K562 (cell line): ENCODE measurements at regions not wholly inside any gene's neighbourhood (a gene's known extent, or its start where the extent isn't known, plus 50 kb on each side); places are given as distances from the start of the nearest gene placed in this dataset.

Source experiments
- DIDO1 ChIP-seq: fragments of 450-650 bp; IDR thresholded peaks from 2 replicates; pipeline ENCODE4 v1.6.1; 2016; ENCODE audit warnings: low read depth, missing biosample characterization, missing genetic modification characterization
- DMBX1 ChIP-seq: fragments of 250-450 bp; sonication (Bioruptor Pico); IDR thresholded peaks from 2 replicates; pipeline ENCODE4 v1.8.0; 2022; ENCODE audit warnings: inconsistent platforms, mild to moderate bottlenecking, moderate library complexity, borderline replicate concordance
- HDAC6 ChIP-seq: IDR thresholded peaks from 2 replicates; pipeline ENCODE4 v1.6.1; 2012; ENCODE audit warnings: low read depth, mild to moderate bottlenecking, control low read depth, inconsistent platforms, low read length, moderate library complexity
- HMG20A ChIP-seq: fragments of 450-650 bp; formaldehyde crosslinking; conservative IDR thresholded peaks from 2 replicates; pipeline ENCODE4 v1.4.0; 2020; ENCODE audit warnings: mild to moderate bottlenecking, mixed read lengths
- MCM2 ChIP-seq: fragments of 450-650 bp; IDR thresholded peaks from 2 replicates; pipeline ENCODE4 v1.6.1; 2017; ENCODE audit warnings: low read depth, mild to moderate bottlenecking
- MCM7 ChIP-seq, 2 experiments: fragments of 450-650 bp; IDR thresholded peaks; 2 replicates each; pipeline ENCODE4 v1.6.1; 2016 to 2018
- POLR2B ChIP-seq: fragments of 450-650 bp; IDR thresholded peaks from 2 replicates; pipeline ENCODE4 v1.6.1; 2018; ENCODE audit warnings: low read depth; ENCODE audit not compliant: partially characterized antibody
- RBM34 ChIP-seq: fragments of 200-400 bp; formaldehyde crosslinking; IDR thresholded peaks from 2 replicates; pipeline ENCODE4 v1.6.1; 2018; ENCODE audit warnings: low read length, borderline replicate concordance; ENCODE audit not compliant: insufficient read depth
- TCF7 ChIP-seq: sonication (generic); IDR thresholded peaks from 2 replicates; pipeline ENCODE4 v1.6.1; 2016; ENCODE audit warnings: antibody characterized with exemption, borderline replicate concordance
- TRIM28 ChIP-seq: fragments of 450-650 bp; IDR thresholded peaks from 2 replicates; pipeline ENCODE4 v1.6.1; 2017
- ZNF384 ChIP-seq: IDR thresholded peaks from 2 replicates; pipeline ENCODE4 v1.6.1; 2012; ENCODE audit warnings: low read depth, low read length, improper control_type of control experiment
- TF ChIP-seq, protein P1 (sequence below): IDR thresholded peaks from 2 replicates; pipeline ENCODE4 v1.6.1; 2014; ENCODE audit warnings: antibody characterized with exemption
- TF ChIP-seq, protein P2 (sequence below): sonication (generic); formaldehyde crosslinking; IDR thresholded peaks from 2 replicates; pipeline ENCODE4 v1.8.0; 2022; ENCODE audit warnings: mild to moderate bottlenecking, low read depth, missing genetic modification reagents
- TF ChIP-seq, protein P3 (sequence below): fragments of 250-450 bp; sonication (Bioruptor Pico); IDR thresholded peaks from 2 replicates; pipeline ENCODE4 v1.8.0; 2021; ENCODE audit warnings: borderline replicate concordance, mild to moderate bottlenecking, moderate library complexity; ENCODE audit not compliant: poor library complexity, severe bottlenecking
- TF ChIP-seq, protein P4 (sequence below): sonication (generic); formaldehyde crosslinking; IDR thresholded peaks from 2 replicates; pipeline ENCODE4 v1.8.0; 2022; ENCODE audit warnings: mild to moderate bottlenecking, missing genetic modification reagents
- TF ChIP-seq, protein P5 (sequence below): fragments of 250-450 bp; sonication (Bioruptor Pico); IDR thresholded peaks from 2 replicates; pipeline ENCODE4 v1.4.0; 2020; ENCODE audit warnings: mild to moderate bottlenecking, moderate library complexity, borderline replicate concordance
- TF ChIP-seq, protein P6 (sequence below): fragments of 450-650 bp; IDR thresholded peaks from 2 replicates; pipeline ENCODE4 v1.6.1; 2018; ENCODE audit warnings: mild to moderate bottlenecking, low read depth; ENCODE audit not compliant: partially characterized antibody

DNA sequence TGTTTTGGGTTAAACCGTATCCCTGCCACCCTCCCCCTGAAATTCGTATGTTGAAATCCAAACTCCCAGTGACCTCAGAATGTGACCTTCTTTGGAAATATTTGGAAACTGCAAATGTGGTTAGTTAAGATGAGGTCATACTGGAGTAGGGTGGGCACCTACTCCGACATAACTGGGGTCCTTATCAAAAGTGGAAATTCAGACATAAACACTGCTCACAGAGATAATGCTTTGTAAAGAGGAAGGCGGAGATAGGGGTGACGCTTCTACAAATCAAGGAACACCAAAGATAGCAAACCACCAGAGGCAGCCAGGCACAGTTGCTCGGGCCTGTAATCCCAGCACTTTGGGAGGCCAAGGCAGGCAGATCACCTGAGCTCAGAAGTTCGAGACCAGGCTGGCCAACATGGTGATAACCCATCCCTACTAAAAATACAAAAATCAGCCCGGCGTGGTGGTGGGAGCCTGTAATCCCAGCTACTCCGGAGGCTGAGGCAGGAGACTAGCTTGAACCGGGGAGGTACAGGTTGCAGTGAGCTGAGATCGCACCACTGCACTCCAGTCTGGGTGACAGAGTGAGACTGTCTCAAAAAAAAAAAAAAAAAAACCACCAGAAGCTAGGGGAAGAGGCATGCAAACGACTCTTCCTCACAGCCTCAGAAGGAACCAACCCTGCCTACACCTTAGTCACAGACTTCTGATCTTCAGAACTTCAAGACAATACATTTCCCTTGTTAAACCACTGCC is 51.1 kb upstream of the CHD2 start (continued):
- TF ChIP-seq, protein P1, sequence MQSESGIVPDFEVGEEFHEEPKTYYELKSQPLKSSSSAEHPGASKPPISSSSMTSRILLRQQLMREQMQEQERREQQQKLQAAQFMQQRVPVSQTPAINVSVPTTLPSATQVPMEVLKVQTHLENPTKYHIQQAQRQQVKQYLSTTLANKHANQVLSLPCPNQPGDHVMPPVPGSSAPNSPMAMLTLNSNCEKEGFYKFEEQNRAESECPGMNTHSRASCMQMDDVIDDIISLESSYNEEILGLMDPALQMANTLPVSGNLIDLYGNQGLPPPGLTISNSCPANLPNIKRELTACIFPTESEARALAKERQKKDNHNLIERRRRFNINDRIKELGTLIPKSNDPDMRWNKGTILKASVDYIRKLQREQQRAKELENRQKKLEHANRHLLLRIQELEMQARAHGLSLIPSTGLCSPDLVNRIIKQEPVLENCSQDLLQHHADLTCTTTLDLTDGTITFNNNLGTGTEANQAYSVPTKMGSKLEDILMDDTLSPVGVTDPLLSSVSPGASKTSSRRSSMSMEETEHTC = no peak
- TF ChIP-seq MCM2 (no peak), RBM34 (no peak), HDAC6 (no peak), MCM7 (IDR thresholded peaks at IDR 0.05) (no peak), DMBX1 (CRISPR knock-in tag) (peak; percentile 36; the same call in 1 of the 2 replicates), ZNF384 (no peak), TRIM28 (no peak), TCF7 (no peak), HMG20A (CRISPR knock-in tag) (no peak), DIDO1 (tag) (no peak), POLR2B (no peak)
- TF ChIP-seq, protein P2, sequence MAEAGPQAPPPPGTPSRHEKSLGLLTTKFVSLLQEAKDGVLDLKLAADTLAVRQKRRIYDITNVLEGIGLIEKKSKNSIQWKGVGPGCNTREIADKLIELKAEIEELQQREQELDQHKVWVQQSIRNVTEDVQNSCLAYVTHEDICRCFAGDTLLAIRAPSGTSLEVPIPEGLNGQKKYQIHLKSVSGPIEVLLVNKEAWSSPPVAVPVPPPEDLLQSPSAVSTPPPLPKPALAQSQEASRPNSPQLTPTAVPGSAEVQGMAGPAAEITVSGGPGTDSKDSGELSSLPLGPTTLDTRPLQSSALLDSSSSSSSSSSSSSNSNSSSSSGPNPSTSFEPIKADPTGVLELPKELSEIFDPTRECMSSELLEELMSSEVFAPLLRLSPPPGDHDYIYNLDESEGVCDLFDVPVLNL = no peak
- TF ChIP-seq, protein P3, sequence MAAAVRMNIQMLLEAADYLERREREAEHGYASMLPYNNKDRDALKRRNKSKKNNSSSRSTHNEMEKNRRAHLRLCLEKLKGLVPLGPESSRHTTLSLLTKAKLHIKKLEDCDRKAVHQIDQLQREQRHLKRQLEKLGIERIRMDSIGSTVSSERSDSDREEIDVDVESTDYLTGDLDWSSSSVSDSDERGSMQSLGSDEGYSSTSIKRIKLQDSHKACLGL (CRISPR knock-in tag) = no peak
- TF ChIP-seq, protein P4, sequence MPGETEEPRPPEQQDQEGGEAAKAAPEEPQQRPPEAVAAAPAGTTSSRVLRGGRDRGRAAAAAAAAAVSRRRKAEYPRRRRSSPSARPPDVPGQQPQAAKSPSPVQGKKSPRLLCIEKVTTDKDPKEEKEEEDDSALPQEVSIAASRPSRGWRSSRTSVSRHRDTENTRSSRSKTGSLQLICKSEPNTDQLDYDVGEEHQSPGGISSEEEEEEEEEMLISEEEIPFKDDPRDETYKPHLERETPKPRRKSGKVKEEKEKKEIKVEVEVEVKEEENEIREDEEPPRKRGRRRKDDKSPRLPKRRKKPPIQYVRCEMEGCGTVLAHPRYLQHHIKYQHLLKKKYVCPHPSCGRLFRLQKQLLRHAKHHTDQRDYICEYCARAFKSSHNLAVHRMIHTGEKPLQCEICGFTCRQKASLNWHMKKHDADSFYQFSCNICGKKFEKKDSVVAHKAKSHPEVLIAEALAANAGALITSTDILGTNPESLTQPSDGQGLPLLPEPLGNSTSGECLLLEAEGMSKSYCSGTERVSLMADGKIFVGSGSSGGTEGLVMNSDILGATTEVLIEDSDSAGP (CRISPR knock-in tag) = no peak
- TF ChIP-seq, protein P5, sequence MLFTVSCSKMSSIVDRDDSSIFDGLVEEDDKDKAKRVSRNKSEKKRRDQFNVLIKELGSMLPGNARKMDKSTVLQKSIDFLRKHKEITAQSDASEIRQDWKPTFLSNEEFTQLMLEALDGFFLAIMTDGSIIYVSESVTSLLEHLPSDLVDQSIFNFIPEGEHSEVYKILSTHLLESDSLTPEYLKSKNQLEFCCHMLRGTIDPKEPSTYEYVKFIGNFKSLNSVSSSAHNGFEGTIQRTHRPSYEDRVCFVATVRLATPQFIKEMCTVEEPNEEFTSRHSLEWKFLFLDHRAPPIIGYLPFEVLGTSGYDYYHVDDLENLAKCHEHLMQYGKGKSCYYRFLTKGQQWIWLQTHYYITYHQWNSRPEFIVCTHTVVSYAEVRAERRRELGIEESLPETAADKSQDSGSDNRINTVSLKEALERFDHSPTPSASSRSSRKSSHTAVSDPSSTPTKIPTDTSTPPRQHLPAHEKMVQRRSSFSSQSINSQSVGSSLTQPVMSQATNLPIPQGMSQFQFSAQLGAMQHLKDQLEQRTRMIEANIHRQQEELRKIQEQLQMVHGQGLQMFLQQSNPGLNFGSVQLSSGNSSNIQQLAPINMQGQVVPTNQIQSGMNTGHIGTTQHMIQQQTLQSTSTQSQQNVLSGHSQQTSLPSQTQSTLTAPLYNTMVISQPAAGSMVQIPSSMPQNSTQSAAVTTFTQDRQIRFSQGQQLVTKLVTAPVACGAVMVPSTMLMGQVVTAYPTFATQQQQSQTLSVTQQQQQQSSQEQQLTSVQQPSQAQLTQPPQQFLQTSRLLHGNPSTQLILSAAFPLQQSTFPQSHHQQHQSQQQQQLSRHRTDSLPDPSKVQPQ (CRISPR knock-in tag) = no peak
- TF ChIP-seq, protein P6, sequence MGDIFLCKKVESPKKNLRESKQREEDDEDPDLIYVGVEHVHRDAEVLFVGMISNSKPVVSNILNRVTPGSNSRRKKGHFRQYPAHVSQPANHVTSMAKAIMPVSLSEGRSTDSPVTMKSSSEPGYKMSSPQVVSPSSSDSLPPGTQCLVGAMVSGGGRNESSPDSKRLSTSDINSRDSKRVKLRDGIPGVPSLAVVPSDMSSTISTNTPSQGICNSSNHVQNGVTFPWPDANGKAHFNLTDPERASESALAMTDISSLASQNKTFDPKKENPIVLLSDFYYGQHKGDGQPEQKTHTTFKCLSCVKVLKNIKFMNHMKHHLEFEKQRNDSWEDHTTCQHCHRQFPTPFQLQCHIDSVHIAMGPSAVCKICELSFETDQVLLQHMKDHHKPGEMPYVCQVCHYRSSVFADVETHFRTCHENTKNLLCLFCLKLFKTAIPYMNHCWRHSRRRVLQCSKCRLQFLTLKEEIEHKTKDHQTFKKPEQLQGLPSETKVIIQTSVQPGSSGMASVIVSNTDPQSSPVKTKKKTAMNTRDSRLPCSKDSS = no peak
